ENCODE measurements at regions not wholly inside any gene's neighbourhood (a gene's known extent, or its start where the extent isn't known, plus 50 kb on each side); places are given as distances from the start of the nearest gene placed in this dataset.
"Not testable (repeated sequence)": the region's sequence is repeated elsewhere in the genome, so short reads cannot be mapped to it uniquely, and the experiment has no call there.

DNA sequence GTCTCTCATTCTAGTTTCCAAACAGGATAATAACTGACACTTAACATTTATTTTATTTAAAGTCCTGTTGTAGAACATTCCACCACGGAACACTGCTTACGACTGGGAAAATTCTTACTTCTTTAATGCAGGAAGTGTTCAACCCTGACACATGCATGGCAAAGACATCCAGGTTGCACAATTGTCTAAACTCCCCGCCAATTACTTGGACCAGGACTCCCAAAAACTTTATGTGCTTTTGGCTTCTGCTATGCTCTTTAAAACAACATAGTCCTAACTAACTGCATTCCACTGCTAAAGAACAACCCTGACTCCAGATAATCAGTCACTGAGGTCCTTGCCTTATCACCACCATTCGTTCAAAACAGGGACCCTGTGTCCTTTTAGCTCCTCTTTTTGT is 995.8 kb downstream of the LTN1 start:
- not testable (repeated sequence) for H4K20me1 ChIP-seq (replicated peaks; ENCODE audit: insufficient read depth); H3K4me3 ChIP-seq; H3K4me2 ChIP-seq; H2AFZ ChIP-seq; H3K36me3 Mint-ChIP-seq (ENCODE audit: low read depth); H3K4me1 Mint-ChIP-seq; H3K79me2 ChIP-seq (replicated peaks; ENCODE audit: insufficient read depth); H3K9me3 Mint-ChIP-seq; H3K4me1 ChIP-seq (ENCODE audit: insufficient read depth); H3K36me3 ChIP-seq (ENCODE audit: insufficient read depth); H3K27me3 Mint-ChIP-seq (ENCODE audit: insufficient read depth, low read depth, poor library complexity); H3K27ac Mint-ChIP-seq; H3K27me3 ChIP-seq (ENCODE audit: insufficient read depth); H3F3A ChIP-seq (replicated peaks; ENCODE audit: low read depth); ATAC-seq; H3K9me2 ChIP-seq (ENCODE audit: insufficient read depth); H3K4me3 Mint-ChIP-seq; H3K27ac ChIP-seq (ENCODE audit: low read depth); DNase-seq (ENCODE audit: low spot score)

DNA sequence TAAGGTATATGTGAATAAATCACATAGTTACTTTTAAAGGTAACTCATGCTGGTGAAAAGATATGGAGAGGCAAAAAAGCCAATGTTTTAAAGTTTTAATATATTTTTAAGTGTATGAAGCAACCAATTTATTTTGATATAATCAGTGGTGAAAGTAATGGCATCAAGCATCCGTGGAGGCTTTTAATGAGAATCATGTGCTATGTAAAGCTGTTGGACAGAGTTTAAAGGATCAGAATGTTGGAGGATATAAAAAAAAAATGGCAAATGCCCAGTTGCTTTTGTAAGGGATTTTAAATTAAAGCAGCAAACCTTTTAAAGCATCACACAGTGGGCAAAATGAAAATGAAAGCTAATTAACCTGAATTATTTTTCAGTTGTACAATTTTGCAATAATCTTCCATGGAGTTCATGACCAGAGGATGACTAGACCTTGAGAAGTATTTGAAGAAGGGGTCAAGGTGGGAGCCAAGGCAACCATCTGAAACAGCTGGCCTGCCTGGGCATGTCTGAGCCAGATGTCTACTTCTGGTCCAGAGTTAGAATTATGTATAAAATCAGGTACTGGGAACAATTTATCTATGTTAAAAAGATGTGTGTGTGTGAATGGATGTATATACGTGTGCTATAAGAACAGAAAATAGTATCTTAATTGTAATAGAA is 1007.9 kb downstream of the LTN1 start:
- not testable (repeated sequence) for H3K4me3 ChIP-seq; H2AFZ ChIP-seq; H3K4me2 ChIP-seq; ATAC-seq; H3K4me1 Mint-ChIP-seq; H3K4me3 Mint-ChIP-seq; DNase-seq (ENCODE audit: low spot score); H3K9me2 ChIP-seq (ENCODE audit: insufficient read depth); H4K20me1 ChIP-seq (replicated peaks; ENCODE audit: insufficient read depth); H3K36me3 ChIP-seq (ENCODE audit: insufficient read depth); H3K79me2 ChIP-seq (replicated peaks; ENCODE audit: insufficient read depth); H3K9me3 Mint-ChIP-seq; H3K27me3 ChIP-seq (ENCODE audit: insufficient read depth); H3K27ac ChIP-seq (ENCODE audit: low read depth); H3K27me3 Mint-ChIP-seq (ENCODE audit: insufficient read depth, low read depth, poor library complexity); H3F3A ChIP-seq (replicated peaks; ENCODE audit: low read depth); H3K36me3 Mint-ChIP-seq (ENCODE audit: low read depth)
- 0 out of 2 replicates have a peak overlapping the region, but pooled peaks have one; percentile 44 for H3K27ac Mint-ChIP-seq
- peaks cover 15% of the 10 kb centered on the region; the same call in 1 of the 2 replicates for H3K4me1 ChIP-seq (ENCODE audit: insufficient read depth)

DNA sequence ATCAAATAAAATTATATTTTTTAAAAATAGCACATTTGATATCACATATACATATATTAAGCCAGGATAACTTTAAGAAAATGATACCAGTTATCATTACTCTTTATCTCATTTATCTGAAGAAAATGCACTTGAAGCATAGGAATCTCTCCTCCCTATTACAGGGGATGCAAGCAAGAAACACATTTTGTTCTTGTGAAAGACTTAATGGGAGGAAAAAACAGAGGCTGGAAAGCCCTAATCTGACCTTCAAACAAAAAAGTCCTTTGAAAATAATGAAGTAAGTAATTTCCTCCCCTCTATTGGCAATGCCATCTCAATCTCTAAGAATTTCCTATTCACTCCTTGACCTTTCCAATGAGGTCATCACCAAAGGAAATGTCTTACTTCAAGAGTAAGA is 1012.6 kb upstream of the ADAMTS5 start:
- H3K36me3 ChIP-seq (ENCODE audit: insufficient read depth); H3K4me3 ChIP-seq; H3K4me1 ChIP-seq (ENCODE audit: insufficient read depth); H3F3A ChIP-seq (replicated peaks; ENCODE audit: low read depth); H3K79me2 ChIP-seq (replicated peaks; ENCODE audit: insufficient read depth); H3K4me2 ChIP-seq; H3K27me3 Mint-ChIP-seq (ENCODE audit: insufficient read depth, low read depth, poor library complexity); ATAC-seq; DNase-seq (ENCODE audit: low spot score); H3K36me3 Mint-ChIP-seq (ENCODE audit: low read depth); H3K4me1 Mint-ChIP-seq; H3K4me3 Mint-ChIP-seq; H3K9me3 Mint-ChIP-seq; H3K27ac Mint-ChIP-seq; H4K20me1 ChIP-seq (replicated peaks; ENCODE audit: insufficient read depth); H3K27ac ChIP-seq (ENCODE audit: low read depth); H2AFZ ChIP-seq; H3K9me2 ChIP-seq (ENCODE audit: insufficient read depth); H3K27me3 ChIP-seq (ENCODE audit: insufficient read depth): not testable (repeated sequence)

DNA sequence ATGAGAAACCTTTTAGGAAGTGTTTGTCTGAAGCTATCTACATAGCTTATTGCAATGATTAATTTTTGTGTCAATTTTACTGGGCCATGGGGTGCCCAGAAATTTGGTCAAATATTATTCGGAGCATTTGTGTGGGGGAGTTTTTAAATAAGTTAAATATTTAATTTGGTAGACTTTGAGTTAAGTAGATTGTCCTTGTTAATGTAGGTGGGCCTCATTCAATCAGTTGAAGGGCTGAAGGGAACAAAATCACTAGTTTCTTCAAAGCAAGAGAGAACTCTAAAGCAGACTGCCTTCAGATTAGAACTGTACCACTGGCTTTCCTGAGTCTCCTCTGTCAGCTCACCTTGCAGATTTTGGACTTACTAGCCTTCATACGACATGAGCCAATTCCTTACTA is 1008.6 kb upstream of the ADAMTS5 start:
- no peaks in the 10 kb centered on the region for H3K36me3 ChIP-seq (ENCODE audit: insufficient read depth)
- ATAC-seq: no peak
- no peaks in the 10 kb centered on the region for H3K79me2 ChIP-seq (replicated peaks; ENCODE audit: insufficient read depth)
- H3K27me3 ChIP-seq (ENCODE audit: insufficient read depth): no peaks in the 10 kb centered on the region
- no peaks in the 10 kb centered on the region for H3F3A ChIP-seq (replicated peaks; ENCODE audit: low read depth)
- peaks cover 8% of the 10 kb centered on the region; the same call in 2 of the 3 replicates for H3K9me3 Mint-ChIP-seq
- H3K9me2 ChIP-seq (ENCODE audit: insufficient read depth): no peaks in the 10 kb centered on the region; the same call in 1 of the 2 replicates
- H3K27ac Mint-ChIP-seq: no peak overlapping the region
- no peak overlapping the region for H3K4me2 ChIP-seq
- H3K27me3 Mint-ChIP-seq (ENCODE audit: insufficient read depth, low read depth, poor library complexity): peaks cover 5% of the 10 kb centered on the region
- no peak overlapping the region for H3K27ac ChIP-seq (ENCODE audit: low read depth)
- H4K20me1 ChIP-seq (replicated peaks; ENCODE audit: insufficient read depth): no peaks in the 10 kb centered on the region
- no peaks in the 10 kb centered on the region for H3K4me1 Mint-ChIP-seq
- no peak for DNase-seq (ENCODE audit: low spot score)
- no peak overlapping the region for H3K4me3 ChIP-seq
- H2AFZ ChIP-seq: no peak overlapping the region
- no peak overlapping the region for H3K4me3 Mint-ChIP-seq
- peaks cover 7% of the 10 kb centered on the region; the same call in 2 of the 3 replicates for H3K36me3 Mint-ChIP-seq (ENCODE audit: low read depth)
- H3K4me1 ChIP-seq (ENCODE audit: insufficient read depth): no peaks in the 10 kb centered on the region
- TF ChIP-seq EZH2 (IDR thresholded peaks at IDR 0.05; ENCODE audit: low read depth, unreplicated experiment): no peak
- no peak for TF ChIP-seq POLR2AphosphoS5 (IDR thresholded peaks at IDR 0.05; ENCODE audit: low read depth)
- TF ChIP-seq, protein P1, sequence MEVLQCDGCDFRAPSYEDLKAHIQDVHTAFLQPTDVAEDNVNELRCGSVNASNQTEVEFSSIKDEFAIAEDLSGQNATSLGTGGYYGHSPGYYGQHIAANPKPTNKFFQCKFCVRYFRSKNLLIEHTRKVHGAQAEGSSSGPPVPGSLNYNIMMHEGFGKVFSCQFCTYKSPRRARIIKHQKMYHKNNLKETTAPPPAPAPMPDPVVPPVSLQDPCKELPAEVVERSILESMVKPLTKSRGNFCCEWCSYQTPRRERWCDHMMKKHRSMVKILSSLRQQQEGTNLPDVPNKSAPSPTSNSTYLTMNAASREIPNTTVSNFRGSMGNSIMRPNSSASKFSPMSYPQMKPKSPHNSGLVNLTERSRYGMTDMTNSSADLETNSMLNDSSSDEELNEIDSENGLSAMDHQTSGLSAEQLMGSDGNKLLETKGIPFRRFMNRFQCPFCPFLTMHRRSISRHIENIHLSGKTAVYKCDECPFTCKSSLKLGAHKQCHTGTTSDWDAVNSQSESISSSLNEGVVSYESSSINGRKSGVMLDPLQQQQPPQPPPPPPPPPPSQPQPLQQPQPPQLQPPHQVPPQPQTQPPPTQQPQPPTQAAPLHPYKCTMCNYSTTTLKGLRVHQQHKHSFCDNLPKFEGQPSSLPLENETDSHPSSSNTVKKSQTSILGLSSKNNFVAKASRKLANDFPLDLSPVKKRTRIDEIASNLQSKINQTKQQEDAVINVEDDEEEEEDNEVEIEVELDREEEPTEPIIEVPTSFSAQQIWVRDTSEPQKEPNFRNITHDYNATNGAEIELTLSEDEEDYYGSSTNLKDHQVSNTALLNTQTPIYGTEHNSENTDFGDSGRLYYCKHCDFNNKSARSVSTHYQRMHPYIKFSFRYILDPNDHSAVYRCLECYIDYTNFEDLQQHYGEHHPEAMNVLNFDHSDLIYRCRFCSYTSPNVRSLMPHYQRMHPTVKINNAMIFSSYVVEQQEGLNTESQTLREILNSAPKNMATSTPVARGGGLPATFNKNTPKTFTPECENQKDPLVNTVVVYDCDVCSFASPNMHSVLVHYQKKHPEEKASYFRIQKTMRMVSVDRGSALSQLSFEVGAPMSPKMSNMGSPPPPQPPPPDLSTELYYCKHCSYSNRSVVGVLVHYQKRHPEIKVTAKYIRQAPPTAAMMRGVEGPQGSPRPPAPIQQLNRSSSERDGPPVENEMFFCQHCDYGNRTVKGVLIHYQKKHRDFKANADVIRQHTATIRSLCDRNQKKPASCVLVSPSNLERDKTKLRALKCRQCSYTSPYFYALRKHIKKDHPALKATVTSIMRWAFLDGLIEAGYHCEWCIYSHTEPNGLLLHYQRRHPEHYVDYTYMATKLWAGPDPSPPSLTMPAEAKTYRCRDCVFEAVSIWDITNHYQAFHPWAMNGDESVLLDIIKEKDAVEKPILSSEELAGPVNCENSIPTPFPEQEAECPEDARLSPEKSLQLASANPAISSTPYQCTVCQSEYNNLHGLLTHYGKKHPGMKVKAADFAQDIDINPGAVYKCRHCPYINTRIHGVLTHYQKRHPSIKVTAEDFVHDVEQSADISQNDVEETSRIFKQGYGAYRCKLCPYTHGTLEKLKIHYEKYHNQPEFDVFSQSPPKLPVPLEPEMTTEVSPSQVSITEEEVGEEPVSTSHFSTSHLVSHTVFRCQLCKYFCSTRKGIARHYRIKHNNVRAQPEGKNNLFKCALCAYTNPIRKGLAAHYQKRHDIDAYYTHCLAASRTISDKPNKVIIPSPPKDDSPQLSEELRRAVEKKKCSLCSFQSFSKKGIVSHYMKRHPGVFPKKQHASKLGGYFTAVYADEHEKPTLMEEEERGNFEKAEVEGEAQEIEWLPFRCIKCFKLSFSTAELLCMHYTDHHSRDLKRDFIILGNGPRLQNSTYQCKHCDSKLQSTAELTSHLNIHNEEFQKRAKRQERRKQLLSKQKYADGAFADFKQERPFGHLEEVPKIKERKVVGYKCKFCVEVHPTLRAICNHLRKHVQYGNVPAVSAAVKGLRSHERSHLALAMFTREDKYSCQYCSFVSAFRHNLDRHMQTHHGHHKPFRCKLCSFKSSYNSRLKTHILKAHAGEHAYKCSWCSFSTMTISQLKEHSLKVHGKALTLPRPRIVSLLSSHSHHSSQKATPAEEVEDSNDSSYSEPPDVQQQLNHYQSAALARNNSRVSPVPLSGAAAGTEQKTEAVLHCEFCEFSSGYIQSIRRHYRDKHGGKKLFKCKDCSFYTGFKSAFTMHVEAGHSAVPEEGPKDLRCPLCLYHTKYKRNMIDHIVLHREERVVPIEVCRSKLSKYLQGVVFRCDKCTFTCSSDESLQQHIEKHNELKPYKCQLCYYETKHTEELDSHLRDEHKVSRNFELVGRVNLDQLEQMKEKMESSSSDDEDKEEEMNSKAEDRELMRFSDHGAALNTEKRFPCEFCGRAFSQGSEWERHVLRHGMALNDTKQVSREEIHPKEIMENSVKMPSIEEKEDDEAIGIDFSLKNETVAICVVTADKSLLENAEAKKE (CRISPR knock-in tag; IDR thresholded peaks at IDR 0.05): no peak
- TF ChIP-seq JUNB (IDR thresholded peaks at IDR 0.05; ENCODE audit: unreplicated experiment): no peak
- TF ChIP-seq STAT1 (IDR thresholded peaks at IDR 0.05; ENCODE audit: unreplicated experiment): no peak
- TF ChIP-seq ZNF331 (CRISPR knock-in tag; IDR thresholded peaks at IDR 0.05; ENCODE audit: low read depth): no peak
- TF ChIP-seq ZNF114 (CRISPR knock-in tag; IDR thresholded peaks at IDR 0.05): no peak

Measured in GM23338 (cell line).